ENCODE measurements at regions not wholly inside any gene's neighbourhood (a gene's known extent, or its start where the extent isn't known, plus 50 kb on each side); places are given as distances from the start of the nearest gene placed in this dataset.

DNA sequence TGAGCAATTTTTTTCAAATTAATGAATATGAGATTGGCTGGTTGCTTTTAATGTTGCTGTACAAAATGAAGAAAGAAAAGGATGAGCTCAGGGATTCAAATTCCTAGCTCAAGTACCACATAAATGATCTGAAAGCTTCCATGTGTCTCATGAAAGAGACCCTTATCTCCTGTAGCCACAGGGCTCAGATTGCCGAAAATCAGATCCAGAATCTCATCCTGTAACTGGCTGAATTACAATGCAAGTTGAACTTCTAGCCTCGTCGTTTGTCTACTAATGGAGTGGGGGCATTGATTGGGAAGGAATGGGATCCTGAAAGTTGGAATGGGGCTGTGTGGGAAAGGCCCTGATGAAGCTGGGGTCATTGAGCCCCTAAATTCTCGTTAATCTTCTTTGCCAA lies 143.4 kb upstream of the ATP6AP2 start:
- DNase-seq (ENCODE audit: low spot score) = no peak
- ATAC-seq (ENCODE audit: low FRiP score) = no peak
- TF ChIP-seq, protein P1, sequence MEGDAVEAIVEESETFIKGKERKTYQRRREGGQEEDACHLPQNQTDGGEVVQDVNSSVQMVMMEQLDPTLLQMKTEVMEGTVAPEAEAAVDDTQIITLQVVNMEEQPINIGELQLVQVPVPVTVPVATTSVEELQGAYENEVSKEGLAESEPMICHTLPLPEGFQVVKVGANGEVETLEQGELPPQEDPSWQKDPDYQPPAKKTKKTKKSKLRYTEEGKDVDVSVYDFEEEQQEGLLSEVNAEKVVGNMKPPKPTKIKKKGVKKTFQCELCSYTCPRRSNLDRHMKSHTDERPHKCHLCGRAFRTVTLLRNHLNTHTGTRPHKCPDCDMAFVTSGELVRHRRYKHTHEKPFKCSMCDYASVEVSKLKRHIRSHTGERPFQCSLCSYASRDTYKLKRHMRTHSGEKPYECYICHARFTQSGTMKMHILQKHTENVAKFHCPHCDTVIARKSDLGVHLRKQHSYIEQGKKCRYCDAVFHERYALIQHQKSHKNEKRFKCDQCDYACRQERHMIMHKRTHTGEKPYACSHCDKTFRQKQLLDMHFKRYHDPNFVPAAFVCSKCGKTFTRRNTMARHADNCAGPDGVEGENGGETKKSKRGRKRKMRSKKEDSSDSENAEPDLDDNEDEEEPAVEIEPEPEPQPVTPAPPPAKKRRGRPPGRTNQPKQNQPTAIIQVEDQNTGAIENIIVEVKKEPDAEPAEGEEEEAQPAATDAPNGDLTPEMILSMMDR (IDR thresholded peaks at IDR 0.05) = no peak

DNA sequence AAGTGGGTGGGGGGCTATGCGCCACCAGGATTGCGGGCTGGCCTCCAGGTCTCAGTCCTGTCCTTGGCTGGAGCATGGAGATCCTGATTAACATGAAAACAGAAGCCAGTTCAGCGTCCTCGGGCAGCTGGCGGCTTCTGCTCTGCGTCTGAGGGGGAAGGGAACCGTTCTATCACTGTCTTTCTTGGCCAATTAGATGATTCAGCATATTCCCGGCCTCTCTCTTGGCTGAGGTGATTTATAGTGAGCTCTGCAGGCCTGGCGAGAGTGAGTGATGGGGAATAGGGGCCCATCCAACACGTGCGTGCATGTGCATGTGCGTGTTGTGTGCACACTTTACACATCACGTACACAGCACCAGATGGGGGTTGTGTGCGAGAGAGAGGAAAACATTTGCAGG lies 145.8 kb upstream of the ATP6AP2 start:
- DNase-seq (ENCODE audit: low spot score) = no peak
- no peak for ATAC-seq (ENCODE audit: low FRiP score)
- TF ChIP-seq, protein P1 (IDR thresholded peaks at IDR 0.05) = no peak

DNA sequence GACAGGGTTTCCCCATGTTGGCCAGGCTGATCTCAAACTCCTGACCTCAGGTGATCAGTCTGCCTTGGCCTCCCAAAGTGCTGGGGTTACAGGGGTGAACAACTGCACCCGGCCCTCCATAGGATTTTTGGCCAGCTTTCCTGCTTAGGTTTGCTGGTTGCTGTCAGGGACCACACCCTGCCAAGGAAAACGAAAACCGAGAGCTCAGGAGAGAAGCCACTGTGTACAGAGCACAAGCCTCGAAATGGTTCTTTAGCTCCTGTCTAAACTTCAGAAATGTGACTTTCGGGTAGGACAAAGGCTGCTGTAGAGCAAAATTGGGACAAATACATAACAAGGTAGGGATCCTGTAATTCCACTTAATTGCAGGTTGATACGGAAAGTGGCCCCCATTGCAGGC lies 146.3 kb upstream of the ATP6AP2 start:
- DNase-seq (ENCODE audit: low spot score) (no peak), ATAC-seq (ENCODE audit: low FRiP score) (no peak)
- TF ChIP-seq, protein P1 (IDR thresholded peaks at IDR 0.05) = no peak

- TF ChIP-seq, protein P1 (IDR thresholded peaks at IDR 0.05) = no peak
- DNase-seq (ENCODE audit: low spot score) (no peak), ATAC-seq (ENCODE audit: low FRiP score) (no peak)
These were observed 147.6 kb upstream of the ATP6AP2 start for GRCh38 chrX:40433160-40433559.

DNA sequence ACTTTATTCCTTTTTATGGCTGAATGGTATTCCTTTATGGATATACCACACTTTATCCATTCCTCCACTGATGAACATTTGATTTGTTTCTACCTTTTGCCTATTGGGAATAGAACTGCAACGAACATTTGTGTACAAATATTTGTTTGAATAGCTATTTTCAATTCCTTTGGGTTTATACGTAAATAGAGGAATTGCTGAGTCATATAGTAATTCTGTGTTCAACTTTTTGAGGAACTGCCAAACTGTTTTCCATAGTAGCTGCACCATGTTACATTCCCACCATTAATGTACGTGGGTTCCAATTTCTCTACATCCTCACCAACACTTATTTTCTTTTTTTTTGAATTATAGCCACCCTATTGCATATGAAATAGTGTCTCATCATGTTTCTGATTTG lies 156.5 kb upstream of the ATP6AP2 start:
- DNase-seq (ENCODE audit: low spot score) (no peak), ATAC-seq (ENCODE audit: low FRiP score) (no peak)
- TF ChIP-seq, protein P1 (IDR thresholded peaks at IDR 0.05) = no peak

GRCh38 chrX:40423299-40423698 lies 157.5 kb upstream of the ATP6AP2 start:
- DNase-seq (ENCODE audit: low spot score) = no peak
- TF ChIP-seq, protein P1 (IDR thresholded peaks at IDR 0.05) = no peak
- no peak for ATAC-seq (ENCODE audit: low FRiP score)

DNA sequence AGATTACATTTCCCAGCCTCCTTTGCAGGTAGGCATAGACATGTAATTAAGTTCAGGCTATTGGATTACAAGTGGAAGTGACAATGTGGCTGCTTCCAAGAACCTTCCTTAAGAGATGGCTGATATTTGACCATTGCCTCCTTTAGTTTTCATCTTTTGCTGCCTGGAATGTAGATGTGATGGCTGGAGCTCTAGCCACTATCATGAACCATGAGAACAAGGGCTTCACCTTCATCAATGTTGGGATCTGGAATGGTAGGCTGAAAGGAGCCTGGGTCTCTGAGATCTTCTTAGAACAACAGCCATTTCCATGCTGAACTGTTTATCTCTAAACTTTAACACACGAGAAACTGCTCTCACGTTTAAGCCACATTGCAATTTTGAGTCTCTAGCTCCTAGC lies 158.7 kb upstream of the ATP6AP2 start:
- TF ChIP-seq, protein P1 (IDR thresholded peaks at IDR 0.05) = no peak
- ATAC-seq (ENCODE audit: low FRiP score) = no peak
- no peak for DNase-seq (ENCODE audit: low spot score)
